Mucosa of descending colon (tissue), 3 donors: ENCODE measurements at regions not wholly inside any gene's neighbourhood (a gene's known extent, or its start where the extent isn't known, plus 50 kb on each side); places are given as distances from the start of the nearest gene placed in this dataset.
A peak's percentile ranks its signal among the peaks of the same experiment; 100 is the strongest.

ENCODE experiments used
- ATAC-seq: fragments of 200-7000 bp; cut with Tn5 transposase; one replicate; pipeline ENCODE4 v1.9.1; 2020; ENCODE audit warnings: mild to moderate bottlenecking, moderate library complexity
- DNase-seq, 3 donors: peaks; one replicate each; pipeline ENCODE4 v3.0.0-alpha.2; 2020
- H3K36me3 ChIP-seq: fragments of 200-600 bp; one replicate; pipeline ENCODE4 v1.8.0; 2021; ENCODE audit warnings: low read depth, mild to moderate bottlenecking
- H3K4me1 ChIP-seq: fragments of 200-600 bp; one replicate; pipeline ENCODE4 v1.8.0; 2021; ENCODE audit warnings: low read depth, mild to moderate bottlenecking
- H3K4me3 ChIP-seq: fragments of 200-600 bp; one replicate; pipeline ENCODE4 v1.8.0; 2021; ENCODE audit warnings: mild to moderate bottlenecking
- H3K9me3 ChIP-seq: fragments of 200-600 bp; one replicate; pipeline ENCODE4 v1.8.0; 2021; ENCODE audit warnings: mild to moderate bottlenecking
- intact Hi-C, 2 donors: fragments of 100-400 bp; cut with DNase I in 1 of 2; cut with micrococcal nuclease in 1 of 2; formaldehyde crosslinking; loops; one replicate each; pipeline versions ENCODE4 v1.11.0 to v1.11.1; 2022; cut with DNase I, micrococcal nuclease
- TF ChIP-seq, protein P1 (sequence below): fragments of 200-600 bp; IDR thresholded peaks from one replicate; pipeline ENCODE4 v1.8.0; 2022; ENCODE audit warnings: antibody characterized with exemption, mild to moderate bottlenecking
- donor health status: DM: no; HTN: no; CAD: no; lungs with moderate emphysema.
- donor health status: DM: no; HTN: no; CAD: no.
- donor health status: DM: no; HTN: yes; CAD: no.

DNA sequence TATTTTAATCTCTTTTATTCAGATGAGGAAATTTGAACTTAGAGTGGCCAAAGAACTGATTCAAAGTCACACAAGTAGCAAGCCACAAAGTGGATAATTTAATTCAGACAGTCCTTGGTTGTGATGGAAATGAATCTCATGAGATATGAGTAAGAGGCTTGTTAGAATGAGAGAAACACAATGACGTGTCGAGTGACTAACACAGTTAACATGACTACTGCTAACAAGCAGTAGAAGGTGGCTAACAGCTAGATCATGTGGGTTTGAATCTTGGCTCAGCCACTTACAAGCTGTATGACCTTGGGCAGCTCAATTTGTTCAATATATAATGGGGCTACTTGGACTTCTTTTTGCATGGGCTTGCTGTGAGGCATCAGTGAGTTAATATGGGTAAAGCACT, 104.5 kb upstream of the LMO4 start:
- TF ChIP-seq, protein P1, sequence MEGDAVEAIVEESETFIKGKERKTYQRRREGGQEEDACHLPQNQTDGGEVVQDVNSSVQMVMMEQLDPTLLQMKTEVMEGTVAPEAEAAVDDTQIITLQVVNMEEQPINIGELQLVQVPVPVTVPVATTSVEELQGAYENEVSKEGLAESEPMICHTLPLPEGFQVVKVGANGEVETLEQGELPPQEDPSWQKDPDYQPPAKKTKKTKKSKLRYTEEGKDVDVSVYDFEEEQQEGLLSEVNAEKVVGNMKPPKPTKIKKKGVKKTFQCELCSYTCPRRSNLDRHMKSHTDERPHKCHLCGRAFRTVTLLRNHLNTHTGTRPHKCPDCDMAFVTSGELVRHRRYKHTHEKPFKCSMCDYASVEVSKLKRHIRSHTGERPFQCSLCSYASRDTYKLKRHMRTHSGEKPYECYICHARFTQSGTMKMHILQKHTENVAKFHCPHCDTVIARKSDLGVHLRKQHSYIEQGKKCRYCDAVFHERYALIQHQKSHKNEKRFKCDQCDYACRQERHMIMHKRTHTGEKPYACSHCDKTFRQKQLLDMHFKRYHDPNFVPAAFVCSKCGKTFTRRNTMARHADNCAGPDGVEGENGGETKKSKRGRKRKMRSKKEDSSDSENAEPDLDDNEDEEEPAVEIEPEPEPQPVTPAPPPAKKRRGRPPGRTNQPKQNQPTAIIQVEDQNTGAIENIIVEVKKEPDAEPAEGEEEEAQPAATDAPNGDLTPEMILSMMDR = no peak
- Histone ChIP-seq H3K36me3 (no peaks in the 10 kb centered on the region), H3K4me1 (no peaks in the 10 kb centered on the region), H3K4me3 (no peak overlapping the region), H3K9me3 (no peaks in the 10 kb centered on the region)
- no peak for DNase-seq
- ATAC-seq = no peak
- intact Hi-C loops = no loop called here

DNA sequence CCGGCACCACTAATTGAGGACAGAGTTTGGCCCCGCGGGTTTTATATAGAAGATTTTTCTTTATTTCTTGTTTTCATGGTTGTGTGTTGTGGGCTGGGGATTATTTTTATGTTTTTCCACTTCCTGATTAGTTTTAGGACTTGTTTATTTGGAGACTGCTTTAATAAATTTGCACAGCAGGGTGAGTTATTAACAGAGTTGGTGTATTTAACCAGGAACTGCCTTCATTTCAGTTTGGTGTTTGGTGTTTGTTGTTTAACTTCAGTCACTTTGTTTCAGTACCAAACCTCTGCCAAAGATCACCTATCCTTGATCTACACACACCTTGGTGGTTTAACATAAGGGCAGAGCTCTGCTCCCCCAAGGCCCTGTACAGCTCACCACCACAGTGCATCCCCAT, 103.5 kb upstream of the LMO4 start:
- TF ChIP-seq, protein P1 = no peak
- DNase-seq (no peak), ATAC-seq (no peak)
- Histone ChIP-seq H3K4me3 (no peak overlapping the region), H3K9me3 (no peaks in the 10 kb centered on the region), H3K36me3 (no peaks in the 10 kb centered on the region), H3K4me1 (no peaks in the 10 kb centered on the region)
- intact Hi-C loops = no loop called here

DNA sequence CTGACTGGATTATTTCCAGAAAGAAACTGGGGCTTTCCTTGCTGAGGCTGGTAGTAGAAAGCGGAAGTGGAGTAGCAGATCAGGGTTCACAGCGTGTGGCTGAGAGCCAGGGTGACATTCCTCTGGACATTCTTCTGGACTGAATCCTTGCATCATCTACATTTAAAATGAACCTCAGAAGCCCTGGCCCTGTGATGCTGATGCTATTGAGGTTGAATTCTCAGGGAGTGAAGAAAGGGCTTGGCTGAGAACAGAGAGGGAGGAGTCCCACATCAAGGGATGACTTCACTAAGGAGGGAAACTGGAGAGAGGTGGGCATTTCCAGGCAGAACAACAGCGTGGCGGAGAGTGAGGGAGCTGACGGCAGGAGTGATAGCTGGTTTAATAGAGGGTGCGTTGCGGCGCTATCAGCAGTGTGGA, 102.3 kb upstream of the LMO4 start:
- Histone ChIP-seq H3K9me3 (no peaks in the 10 kb centered on the region), H3K36me3 (no peaks in the 10 kb centered on the region), H3K4me1 (no peaks in the 10 kb centered on the region), H3K4me3 (no peak overlapping the region)
- intact Hi-C loops = no loop called here
- peak; percentile 56 to 65 (median 59) for DNase-seq
- ATAC-seq = peak; percentile 81
- TF ChIP-seq, protein P1 = no peak

DNA sequence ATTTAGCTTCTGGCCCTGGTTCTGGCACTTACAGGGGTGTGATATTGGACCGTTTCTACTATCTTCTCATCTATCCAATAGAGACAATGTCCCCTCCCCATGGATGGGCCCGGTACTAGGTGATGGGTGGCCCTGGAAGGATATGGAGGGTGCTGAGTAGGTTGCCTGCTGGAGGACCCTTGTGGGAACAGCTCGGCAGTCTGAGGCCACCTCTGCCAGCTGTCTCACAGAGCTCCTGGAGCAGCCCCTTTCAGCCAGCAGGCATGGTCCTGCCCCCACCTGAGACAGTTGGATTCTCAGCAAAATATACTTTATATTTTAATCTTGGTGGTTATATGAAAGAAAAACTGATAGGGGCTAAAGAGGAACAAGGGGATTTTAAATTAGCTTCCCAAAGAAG, 101.0 kb upstream of the LMO4 start:
- no peak for ATAC-seq
- DNase-seq = no peak
- Histone ChIP-seq H3K9me3 (no peaks in the 10 kb centered on the region), H3K4me3 (no peak overlapping the region), H3K4me1 (no peaks in the 10 kb centered on the region), H3K36me3 (no peaks in the 10 kb centered on the region)
- intact Hi-C loops = no loop called here
- TF ChIP-seq, protein P1 = no peak

DNA sequence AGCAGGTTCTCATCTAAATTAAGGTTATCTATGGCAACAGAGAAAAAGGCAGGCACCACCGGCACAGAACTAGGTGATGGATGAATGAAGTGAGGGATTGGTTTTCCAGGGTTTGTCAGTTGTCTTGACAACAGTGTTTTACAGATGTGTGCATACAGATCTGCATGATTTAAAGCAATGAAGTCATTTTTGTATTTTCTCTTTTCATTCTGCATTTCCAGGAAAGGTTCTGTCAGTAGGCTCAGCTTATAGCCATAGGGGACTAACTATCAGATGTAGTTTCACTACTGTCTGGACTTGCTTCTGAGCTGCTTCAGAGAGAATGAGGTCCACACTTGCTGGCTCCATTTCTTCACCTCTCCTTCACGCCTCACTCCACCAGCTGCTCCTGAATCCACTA, 98.2 kb upstream of the LMO4 start:
- intact Hi-C loops = no loop called here
- DNase-seq = no peak
- TF ChIP-seq, protein P1 = no peak
- Histone ChIP-seq H3K4me3 (no peak overlapping the region), H3K9me3 (no peaks in the 10 kb centered on the region), H3K36me3 (no peaks in the 10 kb centered on the region), H3K4me1 (no peaks in the 10 kb centered on the region)
- no peak for ATAC-seq

DNA sequence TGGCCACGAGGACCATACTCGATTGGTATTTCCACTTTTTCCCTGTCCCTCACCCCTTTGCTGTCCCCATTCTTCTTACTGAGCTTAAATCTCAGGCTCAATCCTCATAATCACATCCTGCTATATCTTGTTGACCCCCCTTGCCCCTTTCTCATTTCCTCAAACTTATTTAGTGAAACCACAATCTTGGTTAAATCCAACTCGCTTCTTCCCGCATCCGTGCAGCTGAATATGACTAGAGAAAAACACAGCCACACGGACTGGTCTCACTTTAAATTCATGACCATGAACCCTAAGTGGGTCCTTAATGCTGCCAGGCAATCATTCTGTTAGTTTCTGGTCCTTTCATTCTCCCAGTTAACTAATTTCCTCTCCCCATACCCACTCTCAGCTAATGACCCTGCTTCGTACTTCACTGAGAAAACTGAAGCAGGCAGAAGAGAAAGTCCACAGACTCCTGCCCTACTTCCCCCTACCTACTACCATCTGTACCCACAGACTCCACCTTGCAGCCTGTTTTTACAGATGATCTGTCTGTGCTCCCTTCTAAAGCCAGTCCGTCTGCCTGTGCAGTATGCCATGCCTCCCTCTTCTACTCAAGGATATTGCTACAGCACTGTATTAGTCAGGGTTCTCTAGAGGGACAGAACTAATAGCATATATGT, 96.8 kb upstream of the LMO4 start:
- H3K9me3 ChIP-seq = no peaks in the 10 kb centered on the region
- ATAC-seq (no peak), DNase-seq (no peak)
- no peaks in the 10 kb centered on the region for H3K4me1 ChIP-seq
- intact Hi-C loops = no loop called here
- H3K36me3 ChIP-seq = no peaks in the 10 kb centered on the region
- H3K4me3 ChIP-seq = no peak overlapping the region
- TF ChIP-seq, protein P1 = no peak
